HEK293 (cell line): ENCODE measurements at regions not wholly inside any gene's neighbourhood (a gene's known extent, or its start where the extent isn't known, plus 50 kb on each side); places are given as distances from the start of the nearest gene placed in this dataset.

Experiments
- CTCF ChIA-PET: fragments of 350-600 bp; formaldehyde crosslinking; extraction: SDS; loops from one replicate; lab custom pipeline; 2021; ENCODE audit warnings: antibody characterized with exemption; lab: Yijun Ruan, JAX
- POLR2A ChIA-PET: fragments of 300-600 bp; formaldehyde crosslinking; extraction: SDS; loops from one replicate; lab custom pipeline; 2020; ENCODE audit warnings: antibody characterized with exemption, inconsistent platforms; lab: Yijun Ruan, JAX
- H3K27ac ChIP-seq: fragments of 200-500 bp; sonication (Bioruptor generic); 2 replicates; pipeline ENCODE4 v1.5.1; 2014; ENCODE audit warnings: low read depth, low read length, control low read depth, inconsistent platforms; ENCODE audit errors: extremely low read depth
- H3K36me3 ChIP-seq, 2 experiments: fragments of 200-500 bp in 1 of 2; sonication (Bioruptor generic) in 1 of 2; 1 replicate in 1 of 2; 2 replicates in 1 of 2; pipeline ENCODE4 v1.5.1; 2014 to 2017; ENCODE audit warnings: inconsistent platforms in 2 of 2, low read length in 2 of 2; ENCODE audit not compliant: control insufficient read depth in 2 of 2, insufficient read depth in 1 of 2
- H3K4me1 ChIP-seq: fragments of 200-500 bp; sonication (Bioruptor generic); 2 replicates; pipeline ENCODE4 v1.5.1; 2014; ENCODE audit warnings: mild to moderate bottlenecking, low read length, inconsistent platforms; ENCODE audit not compliant: control insufficient read depth, insufficient read depth
- H3K4me3 ChIP-seq: 2 replicates; pipeline ENCODE4 v1.5.1; 2011; ENCODE audit warnings: low read depth, mild to moderate bottlenecking, control low read depth, low read length, moderate library complexity
- H3K9me3 ChIP-seq: fragments of 200-500 bp; sonication (Bioruptor generic); 2 replicates; pipeline ENCODE4 v1.5.1; 2014; ENCODE audit warnings: low read depth, low read length, inconsistent platforms; ENCODE audit not compliant: control insufficient read depth, insufficient read depth
- EGR2 ChIP-seq: fragments of 450-650 bp; formaldehyde crosslinking; IDR thresholded peaks from 2 replicates; pipeline ENCODE4 v1.5.1; 2016; ENCODE audit warnings: low read depth, missing biosample characterization, missing genetic modification characterization
- GLI2 ChIP-seq: fragments of 450-650 bp; formaldehyde crosslinking; IDR thresholded peaks from 2 replicates; pipeline ENCODE4; 2017; ENCODE audit warnings: missing biosample characterization, missing genetic modification characterization, low read depth, borderline replicate concordance
- HOXA7 ChIP-seq: sonication (generic); formaldehyde crosslinking; IDR thresholded peaks from 2 replicates; pipeline ENCODE4 v1.8.1; 2022; ENCODE audit warnings: missing genetic modification reagents, borderline replicate concordance
- HOXC10 ChIP-seq: sonication (generic); formaldehyde crosslinking; IDR thresholded peaks from 2 replicates; pipeline ENCODE4 v1.8.1; 2023; ENCODE audit warnings: mild to moderate bottlenecking, missing genetic modification reagents
- MZF1 ChIP-seq: fragments of 450-650 bp; formaldehyde crosslinking; IDR thresholded peaks from 2 replicates; pipeline ENCODE4 v1.5.1; 2017; ENCODE audit warnings: missing biosample characterization, missing genetic modification characterization, borderline replicate concordance
- PRDM4 ChIP-seq: fragments of 450-650 bp; formaldehyde crosslinking; IDR thresholded peaks from 2 replicates; pipeline ENCODE4 v1.5.1; 2017; ENCODE audit warnings: missing biosample characterization, missing genetic modification characterization
- SCRT2 ChIP-seq: fragments of 450-650 bp; formaldehyde crosslinking; IDR thresholded peaks from 2 replicates; pipeline ENCODE4 v1.5.1; 2016; ENCODE audit warnings: missing biosample characterization, missing genetic modification characterization
- SP3 ChIP-seq: fragments of 450-650 bp; formaldehyde crosslinking; IDR thresholded peaks from 2 replicates; pipeline ENCODE4 v1.5.1; 2016; ENCODE audit warnings: missing biosample characterization, missing genetic modification characterization
- WT1 ChIP-seq: fragments of 450-650 bp; formaldehyde crosslinking; IDR thresholded peaks from 2 replicates; pipeline ENCODE4 v1.5.1; 2016; ENCODE audit warnings: missing biosample characterization, missing genetic modification characterization
- YY2 ChIP-seq: fragments of 450-650 bp; formaldehyde crosslinking; IDR thresholded peaks from 2 replicates; pipeline ENCODE4 v1.5.1; 2016; ENCODE audit warnings: missing biosample characterization, missing genetic modification characterization
- ZBTB20 ChIP-seq: fragments of 450-650 bp; formaldehyde crosslinking; IDR thresholded peaks from 2 replicates; pipeline ENCODE4 v1.5.1; 2016; ENCODE audit warnings: missing biosample characterization, missing genetic modification characterization
- ZBTB21 ChIP-seq: fragments of 450-650 bp; formaldehyde crosslinking; IDR thresholded peaks from 2 replicates; pipeline ENCODE4 v1.5.1; 2017; ENCODE audit warnings: missing biosample characterization, missing genetic modification characterization
- ZNF133 ChIP-seq: fragments of 450-650 bp; formaldehyde crosslinking; IDR thresholded peaks from 2 replicates; pipeline ENCODE4 v1.5.1; 2016; ENCODE audit warnings: missing biosample characterization, missing genetic modification characterization
- ZNF175 ChIP-seq: fragments of 450-650 bp; formaldehyde crosslinking; IDR thresholded peaks from 2 replicates; pipeline ENCODE4 v1.5.1; 2016; ENCODE audit warnings: missing biosample characterization, missing genetic modification characterization
- ZNF19 ChIP-seq: fragments of 450-650 bp; formaldehyde crosslinking; IDR thresholded peaks from 2 replicates; pipeline ENCODE4; 2016; ENCODE audit warnings: missing biosample characterization, missing genetic modification characterization, low read depth
- ZNF48 ChIP-seq: fragments of 450-650 bp; formaldehyde crosslinking; IDR thresholded peaks from 2 replicates; pipeline ENCODE4 v1.5.1; 2016; ENCODE audit warnings: missing biosample characterization, missing genetic modification characterization
- ZNF513 ChIP-seq: fragments of 450-650 bp; IDR thresholded peaks from 2 replicates; pipeline ENCODE4 v1.5.1; 2018; ENCODE audit warnings: missing biosample characterization, missing genetic modification characterization
- ZNF544 ChIP-seq: fragments of 450-650 bp; formaldehyde crosslinking; IDR thresholded peaks from 2 replicates; pipeline ENCODE4 v1.5.0; 2017; ENCODE audit warnings: missing biosample characterization, missing genetic modification characterization
- ZNF585B ChIP-seq: fragments of 450-650 bp; formaldehyde crosslinking; IDR thresholded peaks from 2 replicates; pipeline ENCODE4 v1.5.1; 2016; ENCODE audit warnings: missing biosample characterization, missing genetic modification characterization
- ZNF623 ChIP-seq: fragments of 450-650 bp; formaldehyde crosslinking; IDR thresholded peaks from 2 replicates; pipeline ENCODE4 v1.5.1; 2016; ENCODE audit warnings: missing biosample characterization, missing genetic modification characterization
- ZSCAN16 ChIP-seq: fragments of 450-650 bp; formaldehyde crosslinking; IDR thresholded peaks from 2 replicates; pipeline ENCODE4 v1.5.1; 2016; ENCODE audit warnings: missing biosample characterization, missing genetic modification characterization
- TF ChIP-seq, protein P1 (sequence below): fragments of 450-650 bp; formaldehyde crosslinking; IDR thresholded peaks from 2 replicates; pipeline ENCODE4 v1.5.1; 2017; ENCODE audit warnings: missing biosample characterization, mild to moderate bottlenecking, missing genetic modification characterization, moderate library complexity
- TF ChIP-seq, protein P2 (sequence below): fragments of 450-650 bp; formaldehyde crosslinking; optimal IDR thresholded peaks from 2 replicates; pipeline ENCODE3; 2016; ENCODE audit warnings: missing biosample characterization, mild to moderate bottlenecking, missing genetic modification characterization
- TF ChIP-seq, protein P3 (sequence below): fragments of 450-650 bp; formaldehyde crosslinking; conservative IDR thresholded peaks from 2 replicates; pipeline ENCODE4 v1.5.1; 2016; ENCODE audit warnings: low read depth, missing biosample characterization, missing genetic modification characterization

DNA sequence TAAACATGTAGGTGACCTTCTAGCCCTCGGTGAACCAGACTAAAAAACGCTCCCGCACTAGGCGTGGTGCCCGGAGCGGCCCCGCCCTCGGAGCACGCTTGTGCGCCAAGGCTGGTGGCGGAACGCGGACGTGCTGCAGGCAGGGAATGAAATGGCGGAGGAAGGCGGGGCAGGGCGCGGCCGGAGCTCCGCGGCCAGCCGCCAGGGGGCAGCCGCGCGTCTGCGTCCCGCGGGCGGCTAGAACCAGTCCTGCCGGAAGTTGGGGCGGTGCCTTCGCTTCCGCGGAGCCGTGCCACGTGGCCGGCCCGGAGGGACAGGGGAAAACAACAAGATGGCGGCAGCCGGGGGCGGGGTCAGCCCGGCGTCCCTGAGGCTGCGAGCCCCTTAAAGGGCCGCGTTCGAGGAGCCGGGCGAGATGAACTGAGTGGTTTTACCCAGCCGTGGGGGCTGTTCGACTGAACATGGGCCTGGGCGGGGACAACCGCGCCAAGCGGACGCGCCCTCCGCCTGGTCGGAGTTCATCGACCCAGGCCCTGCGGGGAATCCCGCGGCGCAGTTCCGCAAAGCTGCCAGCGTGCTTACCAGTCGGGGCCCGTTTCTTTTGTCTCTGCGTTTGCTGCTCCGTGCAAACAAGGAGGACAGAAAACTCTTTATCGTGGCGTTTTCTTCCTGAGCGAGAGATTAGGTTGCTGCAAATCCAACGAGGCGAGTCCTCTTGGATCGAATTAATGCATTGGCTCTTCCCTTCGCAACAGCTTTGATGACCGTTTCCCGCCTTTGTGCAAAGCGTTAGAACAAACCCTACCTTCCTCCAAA, 90.9 kb upstream of the CHD2 start:
- peaks cover 28% of the 10 kb centered on the region for H3K4me1 ChIP-seq
- H3K9me3 ChIP-seq: no peaks in the 10 kb centered on the region
- peak overlapping the region; percentile 48 for H3K4me3 ChIP-seq
- POLR2A ChIA-PET: interaction anchor here (0.6 to 7.3 kb wide), 20 partner anchors 10 to 1709 kb away, joined by 3 to 280 read pairs (median 6); partner anchors contain the start of genes CHD2 and SV2B
- CTCF ChIA-PET: interaction anchor here (0.6 to 4.8 kb wide), 25 partner anchors 8 to 416 kb away, joined by 3 to 46 read pairs (median 6); partner anchors contain the start of genes CHD2 and ST8SIA2
- H3K27ac ChIP-seq: peak overlapping the region; percentile 97
- H3K36me3 ChIP-seq: no peaks in the 10 kb centered on the region
- TF ChIP-seq PRDM4: peak; percentile 27; the same call in 1 of the 2 replicates
- no peak for TF ChIP-seq ZNF175 (tag by site-specific recombination)
- TF ChIP-seq, protein P1, sequence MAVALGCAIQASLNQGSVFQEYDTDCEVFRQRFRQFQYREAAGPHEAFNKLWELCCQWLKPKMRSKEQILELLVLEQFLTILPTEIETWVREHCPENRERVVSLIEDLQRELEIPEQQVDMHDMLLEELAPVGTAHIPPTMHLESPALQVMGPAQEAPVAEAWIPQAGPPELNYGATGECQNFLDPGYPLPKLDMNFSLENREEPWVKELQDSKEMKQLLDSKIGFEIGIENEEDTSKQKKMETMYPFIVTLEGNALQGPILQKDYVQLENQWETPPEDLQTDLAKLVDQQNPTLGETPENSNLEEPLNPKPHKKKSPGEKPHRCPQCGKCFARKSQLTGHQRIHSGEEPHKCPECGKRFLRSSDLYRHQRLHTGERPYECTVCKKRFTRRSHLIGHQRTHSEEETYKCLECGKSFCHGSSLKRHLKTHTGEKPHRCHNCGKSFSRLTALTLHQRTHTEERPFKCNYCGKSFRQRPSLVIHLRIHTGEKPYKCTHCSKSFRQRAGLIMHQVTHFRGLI (tag by site-specific recombination): peak; percentile 14; the same call in 1 of the 2 replicates
- no peak for TF ChIP-seq ZNF585B (tag by site-specific recombination)
- no peak for TF ChIP-seq ZNF19 (tag by site-specific recombination)
- TF ChIP-seq, protein P2, sequence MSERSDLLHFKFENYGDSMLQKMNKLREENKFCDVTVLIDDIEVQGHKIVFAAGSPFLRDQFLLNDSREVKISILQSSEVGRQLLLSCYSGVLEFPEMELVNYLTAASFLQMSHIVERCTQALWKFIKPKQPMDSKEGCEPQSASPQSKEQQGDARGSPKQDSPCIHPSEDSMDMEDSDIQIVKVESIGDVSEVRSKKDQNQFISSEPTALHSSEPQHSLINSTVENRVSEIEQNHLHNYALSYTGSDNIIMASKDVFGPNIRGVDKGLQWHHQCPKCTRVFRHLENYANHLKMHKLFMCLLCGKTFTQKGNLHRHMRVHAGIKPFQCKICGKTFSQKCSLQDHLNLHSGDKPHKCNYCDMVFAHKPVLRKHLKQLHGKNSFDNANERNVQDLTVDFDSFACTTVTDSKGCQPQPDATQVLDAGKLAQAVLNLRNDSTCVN (tag by site-specific recombination): peak; percentile 84
- TF ChIP-seq WT1 (tag by site-specific recombination): no peak; the same call in 1 of the 2 replicates
- TF ChIP-seq ZSCAN16 (tag by site-specific recombination): 0 out of 2 replicates have a peak, but pooled peaks have one; percentile 40
- TF ChIP-seq ZNF133 (tag by site-specific recombination): no peak
- no peak for TF ChIP-seq HOXC10 (CRISPR knock-in tag)
- peak; percentile 85 for TF ChIP-seq YY2 (tag by site-specific recombination)
- no peak for TF ChIP-seq GLI2 (tag by site-specific recombination)
- 0 out of 2 replicates have a peak, but pooled peaks have one; percentile 18 for TF ChIP-seq SCRT2 (tag by site-specific recombination)
- no peak for TF ChIP-seq ZNF544
- peak; percentile 19 for TF ChIP-seq EGR2 (tag by site-specific recombination)
- 0 out of 2 replicates have a peak, but pooled peaks have one; percentile 22 for TF ChIP-seq ZNF513 (tag by site-specific recombination)
- peak; percentile 7; the same call in 1 of the 2 replicates for TF ChIP-seq ZNF623
- TF ChIP-seq ZNF48 (tag by site-specific recombination): no peak
- TF ChIP-seq SP3 (tag by site-specific recombination): peak; percentile 80
- TF ChIP-seq HOXA7: no peak
- TF ChIP-seq MZF1 (tag by site-specific recombination): peak; percentile 76; the same call in 1 of the 2 replicates
- TF ChIP-seq, protein P3, sequence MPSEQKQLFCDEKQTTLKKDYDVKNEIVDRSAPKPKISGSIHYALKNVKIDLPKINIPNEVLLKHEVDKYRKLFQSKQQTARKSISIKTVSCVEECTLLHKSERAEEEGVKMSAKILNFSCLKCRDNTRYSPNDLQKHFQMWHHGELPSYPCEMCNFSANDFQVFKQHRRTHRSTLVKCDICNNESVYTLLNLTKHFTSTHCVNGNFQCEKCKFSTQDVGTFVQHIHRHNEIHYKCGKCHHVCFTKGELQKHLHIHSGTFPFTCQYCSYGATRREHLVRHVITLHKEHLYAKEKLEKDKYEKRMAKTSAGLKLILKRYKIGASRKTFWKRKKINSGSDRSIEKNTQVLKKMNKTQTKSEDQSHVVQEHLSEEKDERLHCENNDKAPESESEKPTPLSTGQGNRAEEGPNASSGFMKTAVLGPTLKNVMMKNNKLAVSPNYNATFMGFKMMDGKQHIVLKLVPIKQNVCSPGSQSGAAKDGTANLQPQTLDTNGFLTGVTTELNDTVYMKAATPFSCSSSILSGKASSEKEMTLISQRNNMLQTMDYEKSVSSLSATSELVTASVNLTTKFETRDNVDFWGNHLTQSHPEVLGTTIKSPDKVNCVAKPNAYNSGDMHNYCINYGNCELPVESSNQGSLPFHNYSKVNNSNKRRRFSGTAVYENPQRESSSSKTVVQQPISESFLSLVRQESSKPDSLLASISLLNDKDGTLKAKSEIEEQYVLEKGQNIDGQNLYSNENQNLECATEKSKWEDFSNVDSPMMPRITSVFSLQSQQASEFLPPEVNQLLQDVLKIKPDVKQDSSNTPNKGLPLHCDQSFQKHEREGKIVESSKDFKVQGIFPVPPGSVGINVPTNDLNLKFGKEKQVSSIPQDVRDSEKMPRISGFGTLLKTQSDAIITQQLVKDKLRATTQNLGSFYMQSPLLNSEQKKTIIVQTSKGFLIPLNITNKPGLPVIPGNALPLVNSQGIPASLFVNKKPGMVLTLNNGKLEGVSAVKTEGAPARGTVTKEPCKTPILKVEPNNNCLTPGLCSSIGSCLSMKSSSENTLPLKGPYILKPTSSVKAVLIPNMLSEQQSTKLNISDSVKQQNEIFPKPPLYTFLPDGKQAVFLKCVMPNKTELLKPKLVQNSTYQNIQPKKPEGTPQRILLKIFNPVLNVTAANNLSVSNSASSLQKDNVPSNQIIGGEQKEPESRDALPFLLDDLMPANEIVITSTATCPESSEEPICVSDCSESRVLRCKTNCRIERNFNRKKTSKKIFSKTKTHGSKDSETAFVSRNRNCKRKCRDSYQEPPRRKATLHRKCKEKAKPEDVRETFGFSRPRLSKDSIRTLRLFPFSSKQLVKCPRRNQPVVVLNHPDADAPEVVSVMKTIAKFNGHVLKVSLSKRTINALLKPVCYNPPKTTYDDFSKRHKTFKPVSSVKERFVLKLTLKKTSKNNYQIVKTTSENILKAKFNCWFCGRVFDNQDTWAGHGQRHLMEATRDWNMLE (tag by site-specific recombination): no peak; the same call in 1 of the 2 replicates
- TF ChIP-seq ZBTB20 (tag by site-specific recombination): peak; percentile 91
- no peak for TF ChIP-seq ZBTB21
